ENCODE measurements at regions not wholly inside any gene's neighbourhood (a gene's known extent, or its start where the extent isn't known, plus 50 kb on each side); places are given as distances from the start of the nearest gene placed in this dataset.
"Not testable (repeated sequence)": the region's sequence is repeated elsewhere in the genome, so short reads cannot be mapped to it uniquely, and the experiment has no call there.

DNA sequence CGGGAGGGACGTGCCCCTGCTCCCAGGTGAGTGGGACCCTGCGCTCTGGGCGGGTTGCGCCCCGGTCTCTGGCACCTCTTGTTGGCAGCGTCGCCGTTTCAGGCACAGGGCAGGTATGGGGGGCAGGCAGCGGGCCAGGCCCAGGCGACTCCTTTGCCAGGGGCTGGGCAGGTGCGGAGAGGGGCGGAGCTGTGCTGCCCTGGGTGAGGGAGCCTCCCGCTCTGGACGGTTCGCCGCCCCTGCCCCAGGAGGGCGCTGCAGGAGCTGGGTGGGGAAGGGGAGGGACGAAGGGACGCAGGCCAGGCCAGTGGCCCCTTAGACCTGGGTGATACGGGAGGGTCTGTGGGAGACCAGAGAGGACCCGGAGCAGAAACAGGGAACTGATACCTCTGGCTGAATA lies 663.9 kb upstream of the DEFB115 start:
- no peak for DNase-seq

GRCh38 chr20:30594112-30594511 lies 663.4 kb upstream of the DEFB115 start:
- no peak for DNase-seq

GRCh38 chr20:30595698-30596097 lies 661.8 kb upstream of the DEFB115 start:
- no peak for DNase-seq

- not testable (repeated sequence) for DNase-seq
These were observed 660.0 kb upstream of the DEFB115 start for GRCh38 chr20:30597429-30597828.

- DNase-seq, result no peak
These were observed 658.8 kb upstream of the DEFB115 start for GRCh38 chr20:30598460-30599230.

- no peak for DNase-seq
These were observed 657.5 kb upstream of the DEFB115 start for GRCh38 chr20:30599990-30600389.

GRCh38 chr20:30601974-30602373 lies 655.5 kb upstream of the DEFB115 start:
- DNase-seq, result no peak

DNA sequence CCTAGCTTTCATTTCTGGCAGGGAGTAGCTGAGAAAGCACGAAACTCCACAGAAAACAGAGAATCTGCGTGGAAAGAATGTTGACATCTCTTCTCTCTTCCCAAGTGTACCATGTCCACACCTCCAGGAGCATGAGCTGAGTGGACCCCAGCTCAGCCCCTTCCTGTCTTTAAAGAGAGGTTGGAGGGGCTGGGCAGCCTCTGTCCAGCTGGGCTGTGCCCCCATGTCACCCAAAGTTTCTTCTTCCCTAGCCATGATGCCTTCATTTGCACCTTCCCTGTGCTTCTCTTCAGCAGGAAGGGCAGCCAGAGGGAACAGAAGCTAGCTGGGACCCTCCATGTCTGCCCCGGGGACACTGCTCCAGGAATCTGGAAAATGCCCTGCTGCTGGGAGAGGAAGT lies 655.0 kb upstream of the DEFB115 start:
- no peak for DNase-seq

- DNase-seq, result no peak
These were observed 650.5 kb upstream of the DEFB115 start for GRCh38 chr20:30606990-30607389.

DNA sequence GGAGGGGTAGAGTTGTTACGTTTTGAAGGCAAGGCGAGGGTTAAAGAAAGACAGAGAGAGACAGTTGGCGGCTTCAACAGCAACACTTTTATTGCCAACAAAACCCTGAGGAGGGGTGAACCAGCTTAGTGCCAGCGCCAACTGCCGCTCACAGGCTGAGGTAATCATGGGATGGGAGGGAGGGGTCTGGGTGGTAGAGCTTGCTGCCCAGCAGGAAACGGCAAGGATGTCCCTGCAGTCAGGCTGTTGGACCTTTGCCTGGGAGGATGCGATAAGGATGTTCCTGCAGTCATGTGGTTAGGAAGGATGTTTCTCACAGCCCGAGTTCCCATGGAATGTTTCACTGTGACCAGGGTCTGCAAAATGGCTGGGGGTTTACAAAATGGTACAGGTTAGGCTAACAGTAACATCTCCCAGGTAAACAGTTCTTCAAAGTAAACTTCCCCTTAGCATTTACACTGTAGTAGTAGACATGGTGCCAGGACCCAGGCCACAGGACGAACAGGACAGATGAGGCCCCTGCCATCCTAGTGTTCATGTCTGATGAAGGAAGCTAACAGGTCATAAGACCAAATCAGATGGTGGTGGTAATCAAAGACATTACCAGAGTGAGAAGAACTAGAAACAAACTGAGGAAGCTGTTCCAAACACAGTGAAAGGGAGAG lies 647.3 kb upstream of the DEFB115 start:
- DNase-seq, result no peak

DNA sequence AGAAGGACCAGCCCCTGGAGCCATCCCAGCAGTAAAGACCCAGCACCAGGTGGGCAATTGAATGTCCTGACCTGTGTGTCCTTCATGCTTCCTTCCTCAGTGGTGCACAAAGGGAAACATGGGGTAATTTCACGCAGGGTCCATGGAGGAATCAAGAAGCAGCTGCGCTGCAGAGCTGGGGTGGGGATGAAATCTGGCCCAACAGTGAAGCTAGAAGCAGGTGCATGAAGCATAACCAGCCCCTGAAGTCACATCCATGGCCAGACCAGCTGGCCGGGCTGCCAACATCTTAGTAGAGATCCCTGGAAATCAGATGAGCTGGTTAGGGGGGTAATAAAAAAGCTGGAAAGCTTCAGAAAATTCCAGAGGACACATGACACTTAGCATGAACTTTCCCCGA lies 646.7 kb upstream of the DEFB115 start:
- DNase-seq, result no peak

DNA sequence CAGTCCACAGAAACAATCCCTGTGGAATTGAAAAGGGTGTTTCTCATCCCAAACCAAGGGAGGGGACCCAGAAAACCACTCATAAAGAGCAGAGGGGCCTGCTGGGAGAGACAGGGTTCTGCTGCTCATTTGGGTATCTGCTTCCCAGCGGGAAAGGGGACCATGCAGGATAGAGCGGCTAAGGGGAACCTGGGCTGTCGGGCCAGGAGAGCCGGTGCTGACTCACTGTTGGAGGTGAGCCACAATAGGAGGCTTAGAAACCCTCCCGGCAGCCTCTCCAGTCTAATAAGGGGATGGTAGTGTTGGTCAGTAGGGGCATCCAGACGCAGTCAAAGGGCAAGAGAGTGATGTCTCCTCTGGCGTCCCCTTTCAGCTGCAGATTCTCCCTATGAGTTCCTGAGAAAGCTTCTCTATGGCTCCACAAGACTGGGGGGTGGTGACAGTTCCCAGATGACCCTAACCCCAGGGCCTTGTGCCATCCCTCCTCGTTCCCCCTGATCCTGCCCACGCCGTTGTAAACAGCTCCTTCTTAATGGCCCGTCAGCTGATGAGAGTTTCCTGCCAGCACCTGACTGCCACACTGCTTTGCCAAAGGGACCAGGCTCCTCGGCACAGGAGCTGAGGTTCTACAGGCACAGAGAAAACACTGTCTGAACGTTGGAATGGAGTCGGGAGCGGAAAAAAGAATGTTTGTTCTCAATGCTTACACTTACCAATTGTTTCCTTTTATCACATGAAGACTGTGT lies 646.1 kb upstream of the DEFB115 start:
- no peak for DNase-seq

DNA sequence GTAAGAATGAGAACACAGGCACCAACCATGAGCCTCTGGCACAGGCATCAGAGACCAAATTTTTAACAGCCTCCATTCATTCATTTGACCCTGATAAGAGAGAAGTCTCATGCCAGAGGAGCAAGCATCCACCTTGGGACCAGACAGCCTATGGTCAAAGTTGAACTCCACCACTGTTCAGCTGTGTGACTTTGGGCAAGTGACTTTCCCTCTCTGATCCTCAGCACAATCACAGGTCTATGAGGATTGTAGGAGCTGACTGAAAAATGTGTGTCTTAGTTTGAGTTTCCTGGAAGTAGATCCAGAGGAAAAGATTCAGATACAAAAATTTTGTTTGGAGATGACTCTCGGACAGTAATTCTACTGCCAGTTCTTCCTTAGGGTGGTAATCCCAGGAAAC lies 645.1 kb upstream of the DEFB115 start:
- no peak for DNase-seq

- not testable (repeated sequence) for DNase-seq
These were observed 636.1 kb upstream of the DEFB115 start for GRCh38 chr20:30621346-30621745.

DNA sequence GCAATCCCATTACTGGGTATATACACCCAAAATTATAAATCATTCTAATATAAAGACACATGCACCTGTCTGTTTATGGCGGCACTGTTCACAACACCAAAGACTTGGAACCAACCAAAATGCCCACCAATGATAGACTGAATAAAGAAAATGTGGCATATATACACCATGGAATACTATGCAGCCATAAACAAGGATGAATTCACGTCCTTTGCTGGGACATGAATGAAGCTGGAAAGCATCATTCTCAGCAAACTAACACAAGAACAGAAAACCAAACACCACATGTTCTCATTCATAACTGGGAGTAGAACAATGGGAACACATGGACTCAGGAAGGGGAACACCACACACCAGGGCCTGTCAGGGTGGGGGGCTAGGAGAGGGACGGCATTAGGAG lies 633.2 kb upstream of the DEFB115 start:
- DNase-seq, result not testable (repeated sequence)

GRCh38 chr20:30629376-30629775 lies 628.1 kb upstream of the DEFB115 start:
- not testable (repeated sequence) for DNase-seq

DNA sequence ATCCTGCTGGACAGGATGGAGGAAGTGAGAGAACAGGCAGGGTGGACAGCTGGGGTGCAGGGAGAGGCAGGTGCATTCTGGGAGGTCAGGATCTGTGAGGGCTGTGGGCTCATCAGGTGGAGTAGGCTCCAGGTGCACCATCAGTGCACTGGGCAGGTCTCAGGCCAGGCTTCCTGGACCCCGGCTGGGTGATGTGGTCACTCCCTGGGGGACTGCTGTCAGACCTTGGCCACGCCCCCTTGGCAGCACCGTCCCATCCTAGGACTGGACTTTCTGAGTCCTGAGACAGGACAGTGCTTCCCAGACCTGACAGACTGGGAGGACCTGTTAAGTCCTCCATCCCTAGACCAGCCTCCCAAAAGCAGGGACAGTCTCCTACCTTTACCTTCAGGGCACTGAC lies 626.7 kb upstream of the DEFB115 start:
- DNase-seq, result no peak

DNA sequence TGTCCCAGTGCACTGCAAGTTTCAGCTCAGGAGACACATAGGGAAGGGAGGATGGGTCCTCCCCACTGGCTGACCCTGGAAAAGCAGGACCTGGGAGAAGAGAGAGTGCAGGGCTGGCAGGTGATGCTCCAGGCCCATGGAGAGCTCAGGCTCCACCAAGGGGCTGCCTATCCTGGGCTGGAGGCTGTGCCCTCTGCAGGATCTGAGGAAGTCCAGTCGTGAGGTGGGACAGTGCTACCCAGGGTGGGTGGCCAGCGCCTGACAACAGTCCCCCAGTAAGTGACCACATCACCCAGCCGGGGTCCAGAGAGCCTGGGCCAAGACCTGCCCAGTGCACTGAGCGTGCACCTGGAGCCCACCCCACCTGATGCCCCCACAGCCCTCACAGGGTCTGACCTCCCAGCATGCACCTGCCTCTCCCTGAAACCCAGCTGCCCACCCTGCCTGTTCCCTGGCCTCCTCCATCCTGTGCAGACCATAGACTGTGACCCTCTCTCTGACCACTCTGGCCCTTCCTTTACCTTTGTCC lies 626.1 kb upstream of the DEFB115 start:
- not testable (repeated sequence) for DNase-seq

GRCh38 chr20:30632773-30633172 lies 624.7 kb upstream of the DEFB115 start:
- not testable (repeated sequence) for DNase-seq

- not testable (repeated sequence) for DNase-seq
These were observed 615.9 kb upstream of the DEFB115 start for GRCh38 chr20:30641522-30641921.

- not testable (repeated sequence) for DNase-seq
These were observed 596.5 kb upstream of the DEFB115 start for GRCh38 chr20:30660982-30661381.

GRCh38 chr20:30668418-30668817 lies 589.0 kb upstream of the DEFB115 start:
- DNase-seq, result not testable (repeated sequence)

DNA sequence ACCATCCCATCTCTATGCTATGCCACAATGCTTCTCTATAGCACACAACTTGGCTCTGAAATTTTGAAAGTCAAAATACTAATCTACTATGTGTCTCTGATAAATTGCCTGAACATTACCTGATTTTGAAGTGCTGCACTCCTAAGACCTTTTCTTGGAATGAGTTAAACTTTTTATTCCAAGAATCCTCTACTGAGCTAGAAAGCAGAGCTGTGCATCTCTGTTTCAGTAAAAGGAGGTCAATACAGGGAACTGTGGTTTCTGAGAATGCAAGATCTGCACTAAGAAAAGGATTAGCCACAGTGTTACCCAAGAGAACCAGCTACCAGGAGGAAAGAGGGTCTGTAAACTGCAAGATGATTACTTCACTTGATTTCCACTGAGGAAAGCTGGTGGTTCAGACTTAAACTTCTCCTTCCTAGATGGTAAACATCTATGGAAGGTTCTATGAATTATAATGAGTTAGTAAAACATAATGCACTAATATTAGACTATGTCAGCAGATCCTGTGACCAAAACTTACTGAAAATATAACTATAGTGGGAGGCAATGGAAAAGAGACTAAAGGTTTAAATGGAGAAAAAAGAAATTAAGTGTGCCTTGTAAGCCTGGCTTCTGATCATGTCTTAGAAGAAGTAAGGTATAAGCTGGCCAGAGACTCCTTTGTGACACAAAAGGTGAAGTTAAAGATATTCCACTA lies 588.0 kb upstream of the DEFB115 start:
- not testable (repeated sequence) for DNase-seq
